DMS153 treated with DMSO at 0.1 percent for 48 hours (cell line): ENCODE measurements at regions not wholly inside any gene's neighbourhood (a gene's known extent, or its start where the extent isn't known, plus 50 kb on each side); places are given as distances from the start of the nearest gene placed in this dataset.
"Not testable (repeated sequence)": the region's sequence is repeated elsewhere in the genome, so short reads cannot be mapped to it uniquely, and the experiment has no call there.

Experiments
- DNase-seq: peaks from one replicate; lab custom pipeline; 2025; ENCODE audit not compliant: unreplicated experiment; lab: John Stamatoyannopoulos, UW

GRCh38 chr4:189835505-189835904 is 105.2 kb upstream of the FRG1 start:
- DNase-seq, result no peak

DNA sequence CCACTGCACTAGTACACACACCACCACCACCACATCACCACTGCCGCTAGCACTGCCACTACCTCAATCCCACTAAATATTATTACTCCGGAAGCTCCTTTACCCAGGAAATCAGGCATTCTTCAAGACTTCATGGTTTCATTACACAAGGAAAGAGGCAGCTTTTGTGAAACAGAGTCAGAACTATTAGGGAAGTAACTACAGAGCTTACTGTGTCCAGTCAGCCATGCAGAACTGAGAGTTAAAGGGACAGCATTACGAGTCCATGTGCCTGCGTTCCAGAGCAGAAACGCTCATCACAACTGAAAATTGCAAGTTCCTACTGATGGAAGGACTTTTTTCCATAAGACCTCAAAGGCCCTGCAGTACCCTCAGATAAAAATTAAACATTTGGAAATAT is 103.2 kb upstream of the FRG1 start:
- DNase-seq, result no peak

DNA sequence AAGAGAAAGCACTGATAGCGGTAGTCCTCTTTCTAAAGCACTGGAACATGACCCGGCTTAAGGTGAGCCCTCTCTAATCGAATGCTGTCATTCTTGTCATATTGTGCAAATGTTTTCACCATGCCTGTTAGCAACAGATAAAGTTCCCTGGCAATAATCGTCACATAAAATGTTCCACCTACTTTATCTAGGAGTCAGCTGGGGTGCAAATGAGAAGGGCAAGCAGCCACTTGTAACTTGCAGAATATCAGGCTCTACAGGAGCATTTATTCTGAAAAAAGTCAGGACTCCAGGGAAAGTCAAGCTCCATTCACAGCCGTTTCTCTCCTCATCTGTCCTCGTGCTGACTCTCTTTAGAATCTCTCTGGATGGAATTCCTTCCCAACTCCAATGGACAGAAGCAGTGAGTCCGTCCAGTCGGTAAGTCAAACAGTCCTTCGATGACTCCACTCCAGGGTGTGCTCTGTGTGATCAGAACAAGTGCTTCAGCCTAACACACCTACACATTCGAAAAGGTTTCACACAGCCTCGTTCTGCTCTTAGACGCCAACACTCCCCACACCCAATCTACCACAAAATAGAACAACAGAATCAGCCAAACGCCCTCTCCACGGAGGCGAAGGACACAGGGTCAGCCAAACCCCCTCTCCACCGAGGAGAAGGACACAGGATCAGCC is 101.7 kb upstream of the FRG1 start:
- no peak for DNase-seq

- no peak for DNase-seq
Observed at GRCh38 chr4:189840356-189840755, 100.3 kb upstream of the FRG1 start.

DNA sequence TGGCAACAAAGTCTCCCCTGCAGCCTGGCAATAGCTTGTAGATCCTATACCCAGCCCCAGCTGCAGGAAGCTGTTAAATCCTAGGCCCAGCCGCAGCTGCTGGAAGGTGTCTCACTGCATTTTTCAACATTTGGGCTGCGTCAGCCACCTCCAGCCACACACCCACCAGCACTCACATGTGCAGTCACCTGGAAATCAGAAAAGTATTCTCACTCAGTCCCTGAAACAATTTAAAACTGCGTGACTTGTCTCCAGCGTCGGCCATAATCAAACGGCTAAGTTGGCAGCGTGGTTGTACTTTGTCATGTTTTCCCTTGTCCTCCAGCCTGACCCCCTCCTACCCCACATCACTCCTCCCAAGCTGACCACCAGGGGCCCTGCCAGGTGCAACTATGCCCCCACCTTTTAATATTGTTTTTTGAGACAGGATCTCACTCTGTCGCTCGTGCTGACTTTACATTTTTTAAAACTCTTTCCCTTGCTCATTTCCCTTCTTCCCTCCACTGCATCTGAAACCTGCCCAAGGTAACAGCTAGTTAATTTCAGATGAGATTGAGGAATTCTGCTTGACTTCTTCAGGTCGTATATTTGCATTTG is 97.2 kb upstream of the FRG1 start:
- no peak for DNase-seq

GRCh38 chr4:189845145-189845846 is 95.4 kb upstream of the FRG1 start:
- no peak for DNase-seq

- DNase-seq, result not testable (repeated sequence)
Observed at GRCh38 chr4:189846094-189846493, 94.6 kb upstream of the FRG1 start.

DNA sequence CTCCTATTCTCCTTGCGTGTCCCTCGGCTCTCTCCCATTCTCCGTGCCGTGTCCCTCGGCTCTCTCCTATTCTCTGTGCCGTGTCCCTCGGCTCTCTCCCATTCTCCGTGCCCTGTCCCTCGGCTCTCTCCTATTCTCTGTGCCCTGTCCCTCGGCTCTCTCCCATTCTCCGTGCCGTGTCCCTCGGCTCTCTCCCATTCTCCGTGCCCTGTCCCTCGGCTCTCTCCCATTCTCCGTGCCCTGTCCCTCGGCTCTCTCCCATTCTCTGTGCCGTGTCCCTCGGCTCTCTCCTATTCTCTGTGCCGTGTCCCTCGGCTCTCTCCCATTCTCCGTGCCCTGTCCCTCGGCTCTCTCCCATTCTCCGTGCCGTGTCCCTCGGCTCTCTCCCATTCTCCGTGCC is 94.1 kb upstream of the FRG1 start:
- DNase-seq, result not testable (repeated sequence)

DNA sequence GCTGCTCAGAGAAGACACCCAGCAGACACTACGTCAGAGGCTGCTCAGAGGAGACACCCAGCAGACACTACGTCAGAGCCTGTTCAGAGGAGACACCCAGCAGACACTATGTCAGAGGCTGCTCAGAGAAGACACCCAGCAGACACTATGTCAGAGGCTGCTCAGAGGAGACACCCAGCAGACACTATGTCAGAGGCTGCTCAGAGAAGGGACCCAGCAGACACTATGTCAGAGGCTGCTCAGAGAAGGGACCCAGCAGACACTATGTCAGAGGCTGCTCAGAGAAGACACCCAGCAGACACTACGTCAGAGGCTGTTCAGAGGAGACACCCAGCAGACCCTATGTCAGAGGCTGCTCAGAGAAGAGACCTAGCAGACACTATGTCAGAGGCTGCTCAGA is 92.0 kb upstream of the FRG1 start:
- DNase-seq, result not testable (repeated sequence)

GRCh38 chr4:189850239-189850856 is 90.3 kb upstream of the FRG1 start:
- no peak for DNase-seq

DNA sequence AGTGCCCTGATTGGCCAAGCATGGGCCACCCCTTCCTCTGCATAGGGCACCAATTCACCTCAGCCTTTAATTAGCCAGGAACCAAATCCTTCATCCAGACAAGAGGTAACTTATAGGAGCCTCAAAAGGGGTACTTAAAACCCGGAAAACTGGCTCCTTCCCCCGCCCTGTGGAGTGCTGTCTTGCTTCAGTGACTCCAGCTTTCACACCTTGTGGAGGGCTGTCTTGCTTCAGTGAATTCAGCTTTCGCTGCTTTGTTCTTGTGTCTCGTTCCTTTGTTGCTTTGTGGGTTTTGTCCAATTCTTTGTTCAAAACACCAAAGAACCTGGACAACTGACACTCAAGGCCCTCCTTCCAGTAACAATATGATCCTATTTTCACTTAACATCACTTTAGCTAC is 82.2 kb upstream of the FRG1 start:
- DNase-seq, result no peak

GRCh38 chr4:189861101-189861500 is 79.6 kb upstream of the FRG1 start:
- no peak for DNase-seq

DNA sequence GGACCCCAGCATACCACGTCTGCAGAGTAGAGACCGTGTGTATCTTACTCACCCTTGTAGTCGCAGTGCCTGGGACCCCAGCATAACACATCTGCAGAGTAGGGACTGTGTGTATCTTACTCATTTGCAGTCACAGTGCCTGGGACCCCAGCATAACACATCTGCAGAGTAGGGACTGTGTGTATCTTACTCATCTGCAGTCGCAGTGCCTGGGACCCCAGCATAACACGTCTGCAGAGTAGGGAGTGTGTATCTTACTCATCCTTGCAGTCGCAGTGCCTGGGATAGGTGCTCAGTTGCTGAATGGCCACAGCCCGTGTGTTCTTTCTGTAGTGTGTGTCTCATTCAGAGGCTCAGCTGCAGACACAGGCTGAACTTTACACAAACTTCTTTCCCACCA is 71.4 kb upstream of the FRG1 start:
- DNase-seq, result no peak

GRCh38 chr4:189870511-189871234 is 70.0 kb upstream of the FRG1 start:
- DNase-seq, result no peak

DNA sequence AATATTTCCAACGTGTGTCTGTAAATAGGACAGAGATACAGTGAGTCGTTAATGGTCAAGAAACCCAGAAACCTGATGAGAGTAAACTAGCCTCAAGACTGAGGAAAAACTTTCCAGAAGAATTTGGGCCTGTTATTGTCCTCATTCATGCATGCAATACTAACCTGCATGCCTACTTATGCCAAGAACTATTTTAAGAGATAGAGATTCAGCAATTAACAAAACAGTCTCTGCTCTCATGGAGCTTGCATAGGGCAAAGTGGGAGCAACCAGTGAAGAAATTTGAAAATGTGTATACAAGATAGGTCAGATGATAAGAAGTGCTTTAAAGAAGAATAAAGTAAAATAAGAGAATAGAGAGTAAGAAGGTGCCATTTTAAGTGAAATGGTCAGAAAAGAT is 66.1 kb upstream of the FRG1 start:
- DNase-seq, result no peak

DNA sequence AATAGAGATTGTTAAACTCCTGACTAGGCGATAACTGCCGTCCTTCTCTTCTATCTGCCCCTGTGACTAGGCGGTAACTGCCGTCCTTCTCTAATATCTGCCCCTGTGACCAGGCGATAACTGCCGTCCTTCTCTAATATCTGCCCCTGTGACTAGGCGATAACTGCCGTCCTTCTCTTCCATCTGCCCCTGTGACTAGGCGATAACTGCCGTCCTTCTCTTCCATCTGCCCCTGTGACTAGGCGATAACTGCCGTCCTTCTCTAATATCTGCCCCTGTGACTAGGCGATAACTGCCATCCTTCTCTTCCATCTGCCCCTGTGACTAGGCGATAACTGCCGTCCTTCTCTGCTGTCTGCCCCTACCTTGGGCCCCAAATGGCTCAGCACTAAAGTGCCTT is 59.5 kb upstream of the FRG1 start:
- DNase-seq, result not testable (repeated sequence)

DNA sequence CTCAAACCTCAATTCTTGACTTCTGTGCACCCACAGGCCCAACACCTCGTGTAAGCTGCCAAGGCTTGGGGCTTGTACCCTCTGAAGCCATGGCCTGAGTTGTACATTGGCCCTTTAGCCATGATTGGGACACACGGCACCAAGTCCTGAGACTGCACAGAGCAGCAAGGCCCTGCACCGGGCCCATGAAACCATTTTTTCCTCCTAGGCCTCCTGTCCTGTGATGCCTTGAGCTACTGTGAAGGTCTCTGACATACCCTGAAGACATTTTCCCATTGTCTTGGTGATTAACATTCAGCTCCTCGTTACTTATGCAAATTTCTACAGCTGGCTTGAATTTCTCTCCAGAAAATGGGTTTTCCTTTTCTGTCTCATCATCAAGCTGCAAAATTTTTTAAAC is 52.3 kb upstream of the FRG1 start:
- not testable (repeated sequence) for DNase-seq
